GM18511 (cell line): ENCODE measurements at regions not wholly inside any gene's neighbourhood (a gene's known extent, or its start where the extent isn't known, plus 50 kb on each side); places are given as distances from the start of the nearest gene placed in this dataset.
"Not testable (repeated sequence)": the region's sequence is repeated elsewhere in the genome, so short reads cannot be mapped to it uniquely, and the experiment has no call there.

ENCODE experiments used
- ATAC-seq: cut with Tn5 transposase; IDR thresholded peaks from one replicate; pipeline ENCODE4 v1.9.1; 2021; ENCODE audit warnings: mild to moderate bottlenecking, moderate library complexity; ENCODE audit not compliant: unreplicated experiment

- no peak for ATAC-seq
Measured at GRCh38 chr11:87879118-87879517, 296.1 kb downstream of the RAB38 start.

DNA sequence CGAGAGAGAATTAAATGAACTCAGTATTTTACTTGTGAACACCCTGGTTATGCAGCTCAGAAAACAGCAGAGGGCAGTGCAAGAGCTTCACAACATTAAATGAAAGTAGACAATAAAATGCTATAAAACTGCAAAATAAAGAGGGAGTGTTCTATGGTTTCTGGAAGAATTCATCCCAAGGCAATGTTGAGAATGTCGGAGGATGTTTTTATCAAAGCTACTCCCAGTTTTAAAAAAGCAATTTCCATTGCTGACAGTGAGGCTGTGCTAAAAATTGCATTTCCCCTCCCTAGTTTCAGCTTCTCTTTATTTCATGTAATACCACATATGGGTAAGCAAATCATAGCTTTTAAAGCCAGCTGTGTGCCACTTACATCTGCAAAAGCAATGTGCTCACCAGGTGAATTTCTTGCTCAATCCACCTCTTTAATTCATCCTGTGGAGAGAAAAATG is 296.8 kb downstream of the RAB38 start:
- no peak for ATAC-seq

- no peak for ATAC-seq
Measured at GRCh38 chr11:87871056-87871455, 304.2 kb downstream of the RAB38 start.

DNA sequence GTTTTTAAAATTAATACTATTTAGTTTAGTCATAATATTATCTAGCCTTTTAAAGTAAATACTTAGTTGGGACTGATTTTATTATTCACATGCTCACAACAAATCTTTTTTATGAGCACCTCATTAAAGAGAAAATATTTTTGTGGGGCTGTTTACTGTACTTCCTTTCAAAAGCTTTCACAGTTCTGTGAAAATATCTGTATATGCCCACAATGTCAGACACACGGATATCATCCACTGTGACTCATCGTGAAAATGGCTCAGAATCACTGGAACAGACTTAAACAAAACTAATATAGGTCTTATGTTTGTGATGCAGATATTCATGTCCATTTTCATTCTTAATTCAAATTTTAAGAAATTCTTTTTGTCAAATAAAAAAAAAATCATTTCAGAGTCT is 305.2 kb downstream of the RAB38 start:
- ATAC-seq, result no peak

DNA sequence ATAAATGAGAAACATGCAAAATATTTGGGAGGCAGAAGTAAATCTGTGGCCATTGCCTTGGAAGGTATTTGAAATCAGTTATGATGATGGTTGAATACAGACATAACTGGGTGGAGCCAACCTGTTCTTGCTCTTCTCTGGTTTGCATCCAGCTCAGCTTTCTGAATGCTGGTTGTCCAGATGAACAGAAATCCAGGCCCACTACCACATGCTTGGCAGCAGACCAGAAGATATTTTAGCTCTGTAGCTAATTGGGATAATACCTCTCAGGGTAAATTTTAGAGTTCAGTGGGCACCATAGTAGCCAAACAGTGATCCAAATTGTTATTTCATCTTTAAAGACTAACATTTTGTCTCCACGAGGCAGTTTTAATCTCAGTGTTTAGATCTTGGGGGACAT is 308.3 kb downstream of the RAB38 start:
- ATAC-seq, result no peak

GRCh38 chr11:87861030-87861429 is 314.2 kb downstream of the RAB38 start:
- no peak for ATAC-seq

- ATAC-seq, result no peak
Measured at GRCh38 chr11:87859636-87860035, 315.6 kb downstream of the RAB38 start.

DNA sequence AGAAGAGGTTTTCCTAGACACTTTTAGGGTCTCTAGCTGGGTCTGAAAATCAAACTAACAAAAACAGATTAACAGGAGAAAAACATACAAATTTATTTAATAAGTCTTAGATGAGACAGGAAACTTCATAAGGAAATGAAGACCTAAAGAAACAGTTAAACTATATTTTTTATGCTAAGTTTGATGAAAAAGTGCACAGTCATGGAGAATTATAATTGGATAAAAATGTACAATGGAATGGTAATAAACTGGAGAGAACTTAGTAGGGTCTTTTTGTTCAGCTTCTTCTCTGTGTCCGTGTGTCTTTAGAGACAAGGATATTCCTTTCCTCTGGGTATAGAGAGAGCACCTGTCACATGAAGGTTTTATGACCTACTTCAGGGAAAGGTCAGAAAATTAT is 323.4 kb downstream of the RAB38 start:
- no peak for ATAC-seq

DNA sequence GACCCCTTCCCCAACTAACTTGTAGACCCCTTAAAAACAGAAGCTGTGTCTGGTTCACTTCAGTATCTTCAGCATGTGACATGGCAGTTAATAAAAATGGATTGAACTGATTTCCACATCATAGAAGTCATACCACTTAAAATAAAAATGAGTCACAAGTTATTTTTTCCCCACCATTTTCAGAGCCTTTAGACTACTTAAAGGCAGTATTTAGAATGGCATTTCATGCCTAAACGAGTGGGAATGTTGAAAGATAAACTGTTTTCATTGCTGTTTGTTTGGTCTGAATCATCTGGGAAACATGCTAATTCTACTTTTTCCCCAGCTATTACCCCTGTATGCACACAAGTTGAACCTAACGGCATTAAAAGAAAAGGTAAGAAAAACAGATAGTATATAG is 324.0 kb downstream of the RAB38 start:
- no peak for ATAC-seq

- ATAC-seq, result no peak
Measured at GRCh38 chr11:87849216-87849615, 326.0 kb downstream of the RAB38 start.

- ATAC-seq, result no peak
Measured at GRCh38 chr11:87840786-87841185, 334.5 kb downstream of the RAB38 start.

- no peak for ATAC-seq
Measured at GRCh38 chr11:87832211-87832610, 343.0 kb downstream of the RAB38 start.

GRCh38 chr11:87820011-87820410 is 355.2 kb downstream of the RAB38 start:
- ATAC-seq, result no peak

DNA sequence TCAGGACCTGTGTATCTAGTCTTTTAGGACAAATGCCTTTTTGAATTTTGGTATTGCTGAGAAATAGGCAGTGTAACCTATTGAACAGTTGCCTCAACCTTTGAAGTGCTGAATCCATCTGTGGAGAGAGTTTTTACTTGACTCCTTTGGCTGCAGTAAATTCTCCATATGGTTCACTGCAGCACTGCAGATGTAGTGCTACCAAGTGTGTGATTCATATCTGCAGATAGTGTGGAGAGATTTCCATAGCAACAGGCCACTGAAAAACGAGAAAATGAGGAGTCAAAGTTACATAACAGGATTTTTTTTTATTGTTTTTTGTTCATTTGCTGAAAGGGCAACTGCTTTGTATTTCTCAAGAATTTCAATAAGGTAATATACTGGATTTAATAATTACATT is 356.1 kb downstream of the RAB38 start:
- ATAC-seq, result peak; percentile 58

- ATAC-seq, result no peak
Measured at GRCh38 chr11:87812571-87813365, 362.5 kb downstream of the RAB38 start.

GRCh38 chr11:87810486-87810885 is 364.8 kb downstream of the RAB38 start:
- no peak for ATAC-seq

- no peak for ATAC-seq
Measured at GRCh38 chr11:87809256-87809655, 366.0 kb downstream of the RAB38 start.

DNA sequence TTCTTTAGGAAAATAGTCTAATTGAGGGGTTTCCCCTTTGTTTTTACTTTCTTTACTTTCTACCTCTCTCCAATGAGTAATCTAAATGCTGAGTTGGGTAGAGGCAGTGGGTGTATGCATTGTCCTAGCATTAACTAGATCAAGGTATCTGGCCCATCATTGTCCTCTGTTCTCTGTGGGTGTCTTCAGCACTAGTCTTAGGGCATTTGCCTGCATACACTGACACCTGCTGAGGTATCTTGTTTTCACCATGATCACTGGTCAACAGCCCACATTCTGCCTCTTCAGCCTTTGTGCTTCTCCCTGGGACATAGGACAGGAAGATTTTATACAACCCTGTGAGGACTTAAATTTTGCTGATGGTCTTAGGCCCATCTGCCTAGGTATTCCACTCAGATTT is 371.1 kb downstream of the RAB38 start:
- no peak for ATAC-seq

- peak; percentile 64 for ATAC-seq
Measured at GRCh38 chr11:87803748-87804147, 371.5 kb downstream of the RAB38 start.

DNA sequence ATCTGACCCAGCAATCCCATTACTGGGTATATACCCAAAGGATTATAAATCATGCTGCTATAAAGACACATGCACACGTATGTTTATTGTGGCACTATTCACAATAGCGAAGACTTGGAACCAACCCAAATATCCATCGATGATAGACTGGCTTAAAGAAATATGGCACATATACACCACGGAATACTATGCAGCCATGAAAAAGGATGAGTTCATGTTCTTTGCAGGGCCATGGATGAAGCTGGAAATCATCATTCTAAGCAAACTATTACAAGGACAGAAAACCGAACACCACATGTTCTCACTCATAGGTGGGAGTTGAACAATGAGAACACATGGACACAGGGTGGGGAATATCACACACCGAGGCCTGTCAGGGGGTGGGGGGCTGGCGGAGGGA is 390.4 kb downstream of the RAB38 start:
- not testable (repeated sequence) for ATAC-seq

DNA sequence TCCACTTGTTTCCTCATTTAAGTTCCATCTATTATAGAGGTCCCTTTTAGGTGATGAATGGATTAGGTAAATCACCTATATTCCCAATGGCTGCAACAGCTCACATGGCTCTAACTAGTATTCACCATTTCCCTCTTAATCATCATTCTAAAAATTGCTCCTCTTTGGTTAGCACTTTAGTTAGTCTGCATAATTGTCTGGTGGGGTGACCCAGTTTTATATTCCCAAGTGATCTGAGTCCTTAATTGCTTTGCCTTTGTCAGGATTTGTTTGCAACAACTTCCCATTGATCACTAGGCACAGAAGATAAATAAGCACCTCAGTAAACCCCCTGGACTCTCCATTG is 395.2 kb downstream of the RAB38 start:
- ATAC-seq, result no peak

DNA sequence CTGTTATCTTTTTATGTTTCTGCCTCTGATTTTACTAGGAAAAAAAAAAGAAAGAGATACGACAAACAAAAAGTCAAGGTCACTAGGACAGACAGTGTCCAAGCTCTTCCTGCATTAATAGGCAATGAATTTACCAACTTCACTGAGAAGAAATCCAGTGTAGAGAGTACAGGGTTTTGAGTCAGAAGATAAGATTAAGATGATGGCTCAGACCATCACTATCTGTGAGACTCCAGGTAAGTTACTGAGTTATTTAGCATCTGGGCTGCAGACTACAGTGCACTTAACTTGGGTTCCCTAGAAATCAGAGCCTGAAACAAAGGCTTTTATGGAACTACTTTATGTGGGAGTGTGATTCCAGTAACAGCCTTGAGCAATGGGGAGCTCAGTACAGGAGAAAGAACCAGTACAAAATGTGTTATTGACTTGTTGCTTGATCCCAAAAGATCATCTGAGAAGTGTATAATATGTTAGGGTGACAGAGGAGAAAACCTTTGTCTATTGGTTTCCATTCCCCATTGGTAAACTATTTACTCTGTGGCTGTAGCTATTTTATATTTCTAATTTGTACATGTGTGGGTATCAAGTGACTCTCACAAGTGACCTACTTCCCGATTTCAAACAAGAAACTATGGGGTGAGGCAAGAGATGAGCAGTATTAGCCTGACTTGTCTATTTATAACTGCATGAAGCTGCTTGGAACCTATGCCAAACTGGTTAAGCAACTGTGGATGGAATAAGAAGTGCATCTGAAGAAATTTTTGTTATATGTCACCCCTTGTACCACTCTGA is 395.8 kb downstream of the RAB38 start:
- no peak for ATAC-seq
